NCI-H1694 (cell line): ENCODE measurements at regions not wholly inside any gene's neighbourhood (a gene's known extent, or its start where the extent isn't known, plus 50 kb on each side); places are given as distances from the start of the nearest gene placed in this dataset.
"Not testable (repeated sequence)": the region's sequence is repeated elsewhere in the genome, so short reads cannot be mapped to it uniquely, and the experiment has no call there.

ENCODE experiments used
- DNase-seq: peaks from one replicate; lab custom pipeline; 2025; lab: John Stamatoyannopoulos, UW

- DNase-seq = no peak
Observed at GRCh38 chr4:120005527-120005926, 61.1 kb downstream of the MAD2L1 start.

- DNase-seq = no peak
Observed at GRCh38 chr4:120005076-120005475, 61.6 kb downstream of the MAD2L1 start.

- DNase-seq = no peak
Observed at GRCh38 chr4:120004054-120004453, 62.6 kb downstream of the MAD2L1 start.

GRCh38 chr4:120003193-120003592 is 63.5 kb downstream of the MAD2L1 start:
- DNase-seq = no peak

GRCh38 chr4:120001850-120002249 is 64.8 kb downstream of the MAD2L1 start:
- no peak for DNase-seq

GRCh38 chr4:120000591-120001296 is 65.9 kb downstream of the MAD2L1 start:
- DNase-seq = no peak

GRCh38 chr4:119996024-119996423 is 70.6 kb downstream of the MAD2L1 start:
- DNase-seq = not testable (repeated sequence)

GRCh38 chr4:119984996-119985395 is 81.7 kb downstream of the MAD2L1 start:
- no peak for DNase-seq

GRCh38 chr4:119982756-119983155 is 83.9 kb downstream of the MAD2L1 start:
- DNase-seq = no peak

GRCh38 chr4:119980456-119980855 is 86.2 kb downstream of the MAD2L1 start:
- DNase-seq = no peak

GRCh38 chr4:119977076-119977940 is 89.3 kb downstream of the MAD2L1 start:
- DNase-seq = no peak

- no peak for DNase-seq
Observed at GRCh38 chr4:119971431-119972084, 95.1 kb downstream of the MAD2L1 start.

- DNase-seq = no peak
Observed at GRCh38 chr4:119962631-119963030, 104.0 kb downstream of the MAD2L1 start.

GRCh38 chr4:119958983-119959382 is 107.7 kb downstream of the MAD2L1 start:
- DNase-seq = no peak

GRCh38 chr4:119955256-119955655 is 111.4 kb downstream of the MAD2L1 start:
- DNase-seq = no peak

GRCh38 chr4:119954487-119954886 is 112.2 kb downstream of the MAD2L1 start:
- DNase-seq = not testable (repeated sequence)

GRCh38 chr4:119946359-119946758 is 120.3 kb downstream of the MAD2L1 start:
- no peak for DNase-seq

- no peak for DNase-seq
Observed at GRCh38 chr4:119942806-119943205, 123.8 kb downstream of the MAD2L1 start.

GRCh38 chr4:119940557-119940956 is 126.1 kb downstream of the MAD2L1 start:
- no peak for DNase-seq

- no peak for DNase-seq
Observed at GRCh38 chr4:119939071-119939995, 127.3 kb downstream of the MAD2L1 start.

- no peak for DNase-seq
Observed at GRCh38 chr4:119937746-119938145, 128.9 kb downstream of the MAD2L1 start.

GRCh38 chr4:119933606-119934005 is 133.0 kb downstream of the MAD2L1 start:
- DNase-seq = no peak
